ENCODE measurements at regions not wholly inside any gene's neighbourhood (a gene's known extent, or its start where the extent isn't known, plus 50 kb on each side); places are given as distances from the start of the nearest gene placed in this dataset.
"Not testable (repeated sequence)": the region's sequence is repeated elsewhere in the genome, so short reads cannot be mapped to it uniquely, and the experiment has no call there.

GRCh38 chr9:87337335-87338087, 160.2 kb upstream of the DAPK1 start:
- no peak for ATAC-seq

DNA sequence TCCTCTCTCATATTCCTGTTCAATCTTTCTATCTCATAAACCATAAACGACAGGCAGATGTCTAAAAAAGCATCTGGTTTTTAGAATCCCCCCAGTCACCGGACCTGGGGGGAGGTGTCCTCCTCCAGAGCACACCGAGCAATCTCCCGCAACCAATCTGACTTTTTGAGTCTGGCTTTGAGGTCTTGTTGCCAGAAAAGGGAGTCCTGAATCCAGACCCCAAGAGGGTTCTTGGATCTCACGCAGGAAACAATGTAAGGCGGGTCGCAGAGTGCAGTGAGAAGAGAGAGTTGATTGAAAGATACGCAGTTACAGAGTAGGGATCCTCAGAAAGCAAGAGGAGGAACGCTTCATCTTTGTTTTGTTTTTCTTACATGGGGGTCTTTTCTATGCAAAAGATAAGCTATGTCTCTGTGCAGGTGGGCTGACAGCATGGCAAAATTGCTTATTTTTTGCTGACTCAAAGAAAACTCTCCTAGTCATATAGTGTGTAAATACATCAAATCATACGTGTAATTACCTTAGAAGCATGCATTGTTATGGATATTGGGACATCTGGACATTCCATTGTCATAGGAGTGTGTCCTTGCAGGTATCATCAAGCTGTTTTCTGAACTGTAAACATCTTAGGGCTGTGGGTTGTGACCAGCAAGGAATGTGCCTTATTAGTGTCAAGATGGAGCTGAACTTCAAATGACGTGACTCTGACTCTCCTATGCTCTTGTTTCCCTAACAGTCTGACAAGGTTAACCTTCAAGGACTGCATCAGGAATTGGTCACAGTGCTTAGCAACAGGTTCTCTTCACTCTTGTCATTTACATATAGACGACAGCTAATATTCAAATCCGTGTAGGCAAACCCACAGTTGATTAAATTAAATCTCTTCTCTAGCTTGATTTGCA, 159.3 kb upstream of the DAPK1 start:
- no peak for ATAC-seq

GRCh38 chr9:87340391-87340790, 157.3 kb upstream of the DAPK1 start:
- ATAC-seq = no peak

GRCh38 chr9:87342743-87343142, 154.9 kb upstream of the DAPK1 start:
- no peak for ATAC-seq

DNA sequence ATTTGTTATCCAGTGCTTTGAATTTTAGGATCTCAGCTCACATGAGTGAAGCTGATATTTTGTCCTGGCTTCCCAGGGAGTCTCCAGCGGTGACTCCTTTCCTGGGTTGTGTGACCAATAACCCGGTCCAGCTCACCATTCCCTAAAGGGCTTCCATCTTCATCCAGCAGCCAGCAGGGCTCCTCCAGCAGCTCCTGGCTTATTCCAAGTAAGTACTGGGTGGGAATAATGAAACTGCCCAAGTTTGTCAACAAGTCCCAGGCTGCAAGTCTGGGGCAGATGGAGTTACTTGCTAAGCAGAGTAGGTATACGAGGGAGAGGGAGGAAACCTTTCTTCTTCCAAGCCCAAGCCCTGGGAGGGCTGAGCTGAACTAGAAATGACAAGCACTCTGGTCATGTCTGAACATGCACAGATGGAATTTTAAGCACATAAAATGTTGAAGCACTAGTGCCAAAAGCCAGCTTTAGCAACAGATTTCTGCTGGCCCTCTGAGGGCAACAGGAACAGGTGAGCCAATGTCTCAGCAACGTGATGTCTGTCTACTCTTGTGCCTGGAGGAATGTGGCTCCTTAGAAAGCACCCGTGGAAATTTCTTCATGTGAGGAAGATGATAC, 153.7 kb upstream of the DAPK1 start:
- no peak for ATAC-seq

GRCh38 chr9:87346061-87346665, 151.5 kb upstream of the DAPK1 start:
- ATAC-seq = no peak

GRCh38 chr9:87350915-87351314, 146.8 kb upstream of the DAPK1 start:
- no peak for ATAC-seq

DNA sequence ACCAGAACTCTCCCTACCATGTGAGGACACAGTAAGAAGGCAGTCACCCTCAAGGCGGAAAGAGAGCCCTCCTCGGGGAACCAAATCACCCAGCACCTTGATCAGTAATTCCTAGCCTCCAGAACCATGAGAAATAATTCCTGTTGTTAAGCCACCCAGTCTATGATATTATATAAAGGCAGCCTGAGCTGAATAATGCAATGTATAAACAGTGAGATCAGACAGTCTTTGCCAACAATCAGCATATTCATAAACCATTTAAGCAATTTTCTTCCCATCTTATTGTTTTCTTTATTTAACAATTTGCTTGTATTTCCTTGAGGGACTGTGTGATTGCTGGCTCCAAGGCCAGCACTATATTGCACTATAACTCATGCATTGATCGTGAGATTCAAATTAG, 144.4 kb upstream of the DAPK1 start:
- ATAC-seq = no peak

DNA sequence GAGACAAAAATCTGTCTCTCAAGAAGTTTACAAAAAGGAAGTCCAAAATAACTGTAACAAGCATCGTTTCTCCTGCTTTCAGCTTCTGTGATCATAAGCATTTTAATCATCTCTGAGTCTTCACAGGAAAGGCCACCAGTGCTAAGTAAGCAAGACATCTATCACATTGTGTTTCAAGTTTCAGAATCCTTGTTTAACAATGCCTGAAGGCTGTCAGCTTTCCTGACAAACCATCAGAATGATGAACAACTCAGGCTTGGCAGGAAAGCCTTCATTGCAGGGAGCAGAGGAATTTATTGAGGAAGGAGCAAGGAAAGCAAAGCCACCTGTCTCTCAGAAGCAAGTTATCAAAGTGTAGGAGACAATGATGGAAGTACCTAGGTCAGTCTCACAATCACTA, 143.5 kb upstream of the DAPK1 start:
- ATAC-seq = no peak

- ATAC-seq = no peak
Observed at GRCh38 chr9:87357600-87357999, 140.1 kb upstream of the DAPK1 start.

DNA sequence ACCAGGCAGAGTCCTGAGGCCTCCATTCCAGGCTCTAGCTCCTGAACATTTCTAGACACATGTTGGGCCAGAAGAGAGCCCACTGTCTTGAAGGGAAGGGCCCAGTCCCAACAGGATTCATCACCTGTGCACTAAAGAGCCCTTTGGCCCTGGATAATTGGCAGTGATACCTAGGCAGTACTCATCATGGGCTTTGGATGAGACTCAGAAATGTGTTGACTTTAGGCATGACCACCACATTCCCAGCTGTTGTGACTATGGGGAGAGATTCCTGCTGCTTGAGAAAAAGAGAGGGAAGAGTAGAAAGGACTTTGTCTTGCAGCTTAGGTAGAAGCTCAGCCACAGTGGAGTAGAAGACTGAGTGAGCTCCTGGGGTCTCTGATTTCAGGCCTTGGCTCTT, 138.4 kb upstream of the DAPK1 start:
- ATAC-seq = no peak

DNA sequence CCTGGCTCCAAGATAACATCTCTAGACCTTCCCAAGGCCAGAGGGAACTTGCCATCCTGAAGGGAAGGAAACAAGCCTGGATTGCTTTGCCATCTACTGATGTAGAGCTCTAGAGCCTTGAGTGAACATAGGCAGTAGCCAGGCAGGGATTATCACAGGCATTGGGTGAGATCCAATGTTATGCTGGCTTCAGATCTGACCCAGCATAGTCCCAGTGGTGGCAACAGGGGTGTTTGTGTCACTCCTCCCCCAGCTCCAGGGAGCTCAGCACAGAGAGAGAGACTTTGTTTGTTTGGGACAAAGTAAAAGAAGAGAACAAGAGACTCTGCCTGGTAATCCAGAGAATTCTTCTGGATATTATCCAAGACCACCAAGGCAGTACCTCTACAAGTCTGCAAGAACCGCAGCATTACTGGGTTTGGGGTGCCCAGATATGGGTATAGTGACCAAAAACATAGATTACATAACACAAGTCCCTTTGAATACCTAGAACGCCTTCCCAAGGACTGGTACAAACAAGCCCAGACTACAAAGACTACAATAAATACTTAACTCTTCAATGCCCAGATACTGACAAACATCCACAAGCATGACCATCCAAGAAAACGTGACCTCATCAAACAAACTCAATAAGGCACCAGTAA, 137.6 kb upstream of the DAPK1 start:
- ATAC-seq = no peak

GRCh38 chr9:87370049-87370685, 127.5 kb upstream of the DAPK1 start:
- no peak for ATAC-seq

DNA sequence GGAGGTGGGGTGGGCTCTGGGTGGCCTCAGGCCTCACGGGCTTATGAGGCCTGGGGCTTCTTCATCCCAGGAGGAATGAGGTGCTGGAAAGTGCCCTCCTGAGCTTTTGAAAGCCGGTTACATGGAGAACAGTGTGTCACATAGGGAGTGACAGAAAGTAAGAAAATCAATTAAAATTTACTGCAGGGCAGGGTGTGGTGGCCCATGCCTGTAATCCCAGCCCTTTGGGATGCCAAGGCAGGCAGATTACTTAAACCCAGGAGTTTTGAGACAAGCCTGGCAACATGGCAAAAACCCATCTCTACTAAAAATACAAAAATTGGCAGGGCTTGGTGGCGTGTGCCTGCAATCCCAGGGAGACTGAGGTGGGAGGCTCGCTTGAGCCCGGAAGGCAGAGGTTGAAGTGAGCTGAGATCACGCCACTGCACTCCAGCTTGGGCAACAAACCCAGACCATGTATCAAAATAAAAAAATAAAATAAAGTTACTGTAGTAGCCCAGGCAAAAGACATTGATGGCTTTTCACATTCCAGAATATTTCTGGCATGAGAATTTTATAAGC, 125.8 kb upstream of the DAPK1 start:
- no peak for ATAC-seq

DNA sequence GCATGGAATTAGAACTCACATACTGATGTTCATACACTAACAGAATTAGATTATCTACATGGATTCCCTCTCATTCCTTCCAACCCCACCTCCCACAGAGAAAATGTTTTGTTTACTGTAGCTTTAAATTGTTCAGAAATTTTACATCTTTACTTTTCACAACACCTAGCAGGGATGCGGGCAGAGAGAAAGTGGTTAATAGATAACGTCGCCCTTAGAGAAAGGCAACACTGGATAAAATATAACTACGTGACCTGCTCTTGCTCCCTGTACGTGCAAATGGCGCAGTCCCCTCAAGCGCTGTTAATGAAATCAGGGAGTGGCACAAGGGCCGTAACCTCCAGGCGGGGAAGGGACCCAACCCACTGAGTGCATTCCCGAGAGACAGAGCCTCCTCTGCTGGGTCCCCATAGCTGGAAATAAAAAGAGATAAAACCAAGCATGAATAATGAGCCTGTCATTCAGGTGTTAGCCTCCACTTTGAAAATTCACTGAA, 125.3 kb upstream of the DAPK1 start:
- ATAC-seq = no peak

- not testable (repeated sequence) for ATAC-seq
Observed at GRCh38 chr9:87374023-87374919, 123.4 kb upstream of the DAPK1 start.

GRCh38 chr9:87375397-87376073, 122.1 kb upstream of the DAPK1 start:
- no peak for ATAC-seq

GRCh38 chr9:87378676-87379075, 119.0 kb upstream of the DAPK1 start:
- no peak for ATAC-seq

- no peak for ATAC-seq
Observed at GRCh38 chr9:87379300-87379699, 118.4 kb upstream of the DAPK1 start.

All from esophagus mucosa (tissue), 1 donor.